HEK293T (cell line): ENCODE measurements at regions not wholly inside any gene's neighbourhood (a gene's known extent, or its start where the extent isn't known, plus 50 kb on each side); places are given as distances from the start of the nearest gene placed in this dataset.

Experiments used
- CTCF ChIA-PET: fragments of 350-600 bp; formaldehyde crosslinking; extraction: SDS; loops from one replicate; lab custom pipeline; 2021; ENCODE audit warnings: antibody characterized with exemption, inconsistent platforms; lab: Yijun Ruan, JAX
- POLR2A ChIA-PET: fragments of 350-600 bp; formaldehyde crosslinking; extraction: SDS; loops from one replicate; lab custom pipeline; 2020; ENCODE audit warnings: antibody characterized with exemption, inconsistent platforms; lab: Yijun Ruan, JAX
- DNase-seq: peaks from one replicate; pipeline ENCODE4 v3.0.0; 2012; ENCODE audit warnings: mixed read lengths; ENCODE audit errors: extremely low spot score
- ARNT ChIP-seq: fragments of 450-650 bp; IDR thresholded peaks from 2 replicates; pipeline ENCODE4 v1.6.1; 2017; ENCODE audit warnings: mild to moderate bottlenecking
- BHLHE40 ChIP-seq: fragments of 450-650 bp; IDR thresholded peaks from 2 replicates; pipeline ENCODE4 v1.6.1; 2016; ENCODE audit warnings: mild to moderate bottlenecking, moderate library complexity, borderline replicate concordance
- CTBP1 ChIP-seq: fragments of 450-650 bp; IDR thresholded peaks from 2 replicates; pipeline ENCODE4 v1.6.1; 2016; ENCODE audit warnings: borderline replicate concordance
- ELF4 ChIP-seq: fragments of 450-650 bp; IDR thresholded peaks from 2 replicates; pipeline ENCODE4 v1.6.1; 2017; ENCODE audit warnings: antibody characterized with exemption
- FOXA1 ChIP-seq: fragments of 450-650 bp; IDR thresholded peaks from 2 replicates; pipeline ENCODE4 v1.6.1; 2016; ENCODE audit warnings: mild to moderate bottlenecking
- FOXK2 ChIP-seq: fragments of 450-650 bp; IDR thresholded peaks from 2 replicates; pipeline ENCODE4 v1.6.1; 2016; ENCODE audit warnings: mild to moderate bottlenecking
- FOXM1 ChIP-seq: fragments of 450-650 bp; IDR thresholded peaks from 2 replicates; pipeline ENCODE4 v1.6.1; 2017; ENCODE audit warnings: mild to moderate bottlenecking, borderline replicate concordance
- HDGF ChIP-seq: fragments of 450-650 bp; IDR thresholded peaks from 2 replicates; pipeline ENCODE4 v1.6.1; 2017; ENCODE audit warnings: antibody characterized with exemption, borderline replicate concordance
- L3MBTL2 ChIP-seq: fragments of 450-650 bp; conservative IDR thresholded peaks from 2 replicates; pipeline ENCODE4 v1.6.1; 2016; ENCODE audit warnings: mild to moderate bottlenecking
- LEF1 ChIP-seq: fragments of 450-650 bp; IDR thresholded peaks from 2 replicates; pipeline ENCODE4 v1.6.1; 2017; ENCODE audit warnings: mild to moderate bottlenecking, borderline replicate concordance
- NFRKB ChIP-seq: fragments of 450-650 bp; IDR thresholded peaks from 2 replicates; pipeline ENCODE4 v1.6.1; 2016; ENCODE audit warnings: mild to moderate bottlenecking, moderate library complexity
- SP1 ChIP-seq: fragments of 450-650 bp; IDR thresholded peaks from 2 replicates; pipeline ENCODE4 v1.6.1; 2017
- SUZ12 ChIP-seq: fragments of 450-650 bp; IDR thresholded peaks from 2 replicates; pipeline ENCODE4 v1.6.1; 2016; ENCODE audit warnings: mild to moderate bottlenecking
- TARDBP ChIP-seq: fragments of 450-650 bp; IDR thresholded peaks from 2 replicates; pipeline ENCODE4 v1.6.1; 2016
- ZNF384 ChIP-seq: fragments of 450-650 bp; IDR thresholded peaks from 2 replicates; pipeline ENCODE4 v1.6.1; 2016
- TF ChIP-seq, protein P1 (sequence below): fragments of 450-650 bp; IDR thresholded peaks from 2 replicates; pipeline ENCODE4 v1.6.1; 2016

- no peak for DNase-seq
- ChIA-PET CTCF (no interaction called here), POLR2A (no interaction called here)
- TF ChIP-seq FOXA1 (no peak), BHLHE40 (no peak)
These were observed 196.9 kb downstream of the PRL start for GRCh38 chr6:22099923-22100322.

DNA sequence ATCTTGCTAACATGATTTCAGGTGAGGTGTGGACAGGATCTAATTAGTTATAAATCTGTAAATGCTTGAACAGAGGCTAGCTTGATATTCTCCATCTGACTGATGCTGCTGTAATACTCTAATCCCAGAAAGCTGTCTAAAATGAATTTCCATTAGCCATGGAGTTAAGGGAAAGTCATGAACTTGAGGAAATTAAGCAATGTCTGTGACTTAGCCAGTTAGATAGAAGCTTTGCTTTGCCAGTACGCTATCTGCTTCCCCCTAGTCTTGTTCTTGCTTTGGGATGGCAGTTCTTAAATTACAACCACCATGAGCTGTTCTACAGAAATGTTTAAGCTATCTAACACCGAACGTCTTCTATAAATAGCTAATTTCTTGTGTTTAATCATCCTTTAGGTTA lies 195.7 kb downstream of the PRL start:
- TF ChIP-seq ZNF384 (no peak), FOXA1 (no peak), SP1 (no peak)
- ChIA-PET CTCF (no interaction called here), POLR2A (no interaction called here)
- no peak for DNase-seq

- ChIA-PET CTCF (no interaction called here), POLR2A (no interaction called here)
- no peak for TF ChIP-seq ELF4
- no peak for TF ChIP-seq NFRKB
- TF ChIP-seq ARNT, result no peak
- no peak for TF ChIP-seq BHLHE40
- no peak for TF ChIP-seq LEF1
- TF ChIP-seq CTBP1, result no peak
- TF ChIP-seq FOXK2, result no peak
- TF ChIP-seq HDGF, result no peak
- no peak for TF ChIP-seq FOXM1
- TF ChIP-seq FOXA1, result no peak
- no peak for TF ChIP-seq SP1
- TF ChIP-seq ZNF384, result no peak
- TF ChIP-seq, protein P1, sequence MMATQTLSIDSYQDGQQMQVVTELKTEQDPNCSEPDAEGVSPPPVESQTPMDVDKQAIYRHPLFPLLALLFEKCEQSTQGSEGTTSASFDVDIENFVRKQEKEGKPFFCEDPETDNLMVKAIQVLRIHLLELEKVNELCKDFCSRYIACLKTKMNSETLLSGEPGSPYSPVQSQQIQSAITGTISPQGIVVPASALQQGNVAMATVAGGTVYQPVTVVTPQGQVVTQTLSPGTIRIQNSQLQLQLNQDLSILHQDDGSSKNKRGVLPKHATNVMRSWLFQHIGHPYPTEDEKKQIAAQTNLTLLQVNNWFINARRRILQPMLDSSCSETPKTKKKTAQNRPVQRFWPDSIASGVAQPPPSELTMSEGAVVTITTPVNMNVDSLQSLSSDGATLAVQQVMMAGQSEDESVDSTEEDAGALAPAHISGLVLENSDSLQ, result no peak
- no peak for TF ChIP-seq L3MBTL2
- TF ChIP-seq TARDBP, result no peak
- no peak for TF ChIP-seq SUZ12
- DNase-seq, result no peak
These were observed 194.2 kb downstream of the PRL start for GRCh38 chr6:22102671-22103070.

- ChIA-PET CTCF (no interaction called here), POLR2A (no interaction called here)
- no peak for DNase-seq
- TF ChIP-seq BHLHE40 (no peak), HDGF (no peak), LEF1 (no peak), ZNF384 (no peak), SUZ12 (no peak), ARNT (no peak), FOXA1 (no peak), FOXM1 (no peak), TARDBP (no peak)
- TF ChIP-seq, protein P1, result no peak
These were observed 190.4 kb downstream of the PRL start for GRCh38 chr6:22106451-22106850.

- DNase-seq, result no peak
- CTCF ChIA-PET, result no interaction called here
- POLR2A ChIA-PET, result no interaction called here
- TF ChIP-seq HDGF (no peak), ARNT (no peak), FOXK2 (no peak), LEF1 (no peak), FOXA1 (no peak), L3MBTL2 (no peak)
These were observed 189.9 kb downstream of the PRL start for GRCh38 chr6:22106961-22107360.

DNA sequence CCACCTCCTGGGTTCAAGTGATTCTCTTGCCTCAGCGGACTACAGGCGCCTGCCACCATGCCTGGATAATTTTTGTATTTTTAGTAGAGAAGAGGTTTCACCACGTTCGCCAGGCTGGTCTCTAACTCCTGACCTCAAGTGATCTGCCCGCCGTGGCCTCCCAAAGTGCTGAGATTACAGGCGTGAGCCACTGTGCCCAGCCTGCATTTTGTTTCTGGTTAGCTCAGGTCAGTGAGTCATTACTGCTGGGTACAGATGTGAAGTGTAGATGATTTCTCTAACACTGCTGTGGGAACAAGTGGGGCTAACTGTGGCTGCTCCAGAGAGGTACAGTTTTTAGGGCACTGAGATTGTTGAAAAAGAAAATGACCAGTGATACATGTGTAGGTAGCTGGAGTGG lies 188.6 kb downstream of the PRL start:
- CTCF ChIA-PET, result no interaction called here
- no peak for DNase-seq
- TF ChIP-seq ARNT (no peak), FOXM1 (no peak), LEF1 (no peak), CTBP1 (no peak)
- POLR2A ChIA-PET, result no interaction called here

- no peak for DNase-seq
- CTCF ChIA-PET, result interaction anchor here (0.7 kb wide), 1 partner anchor 760 kb away, joined by 3 read pairs; no protein-coding TSS in a partner anchor
- POLR2A ChIA-PET, result no interaction called here
- TF ChIP-seq SP1, result no peak
- no peak for TF ChIP-seq SUZ12
These were observed 186.8 kb downstream of the PRL start for GRCh38 chr6:22110061-22110460.

DNA sequence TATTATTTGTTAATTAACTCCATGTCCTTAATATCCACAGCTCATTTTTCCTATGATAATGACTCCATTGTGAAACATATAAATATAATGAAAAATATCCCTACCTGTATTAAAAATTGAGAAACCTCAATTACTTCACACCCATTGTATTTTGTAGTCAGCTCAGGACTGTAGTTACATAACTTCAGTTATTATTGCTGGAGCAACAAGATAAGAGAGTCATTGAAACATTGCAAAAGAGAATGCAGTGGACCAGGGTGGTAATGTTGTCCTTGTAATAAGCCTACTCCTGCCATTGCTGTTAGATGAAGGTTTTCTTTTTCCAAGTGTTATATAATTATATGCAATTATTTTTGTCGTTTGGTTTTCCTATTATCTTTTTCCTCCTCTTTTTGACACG lies 184.4 kb downstream of the PRL start:
- POLR2A ChIA-PET, result no interaction called here
- DNase-seq, result no peak
- CTCF ChIA-PET, result no interaction called here
- TF ChIP-seq TARDBP (no peak), SUZ12 (no peak), FOXA1 (no peak), ELF4 (no peak), ZNF384 (no peak), CTBP1 (no peak), HDGF (no peak), BHLHE40 (no peak), FOXM1 (no peak), NFRKB (no peak), ARNT (no peak), LEF1 (no peak), L3MBTL2 (no peak)
